NCI-H2029 treated with DMSO at 0.1 percent for 48 hours (cell line): ENCODE measurements at regions not wholly inside any gene's neighbourhood (a gene's known extent, or its start where the extent isn't known, plus 50 kb on each side); places are given as distances from the start of the nearest gene placed in this dataset.
A peak's percentile ranks its signal among the peaks of the same experiment; 100 is the strongest.

Experiments used
- DNase-seq: peaks from one replicate; lab custom pipeline; 2025; lab: John Stamatoyannopoulos, UW

DNA sequence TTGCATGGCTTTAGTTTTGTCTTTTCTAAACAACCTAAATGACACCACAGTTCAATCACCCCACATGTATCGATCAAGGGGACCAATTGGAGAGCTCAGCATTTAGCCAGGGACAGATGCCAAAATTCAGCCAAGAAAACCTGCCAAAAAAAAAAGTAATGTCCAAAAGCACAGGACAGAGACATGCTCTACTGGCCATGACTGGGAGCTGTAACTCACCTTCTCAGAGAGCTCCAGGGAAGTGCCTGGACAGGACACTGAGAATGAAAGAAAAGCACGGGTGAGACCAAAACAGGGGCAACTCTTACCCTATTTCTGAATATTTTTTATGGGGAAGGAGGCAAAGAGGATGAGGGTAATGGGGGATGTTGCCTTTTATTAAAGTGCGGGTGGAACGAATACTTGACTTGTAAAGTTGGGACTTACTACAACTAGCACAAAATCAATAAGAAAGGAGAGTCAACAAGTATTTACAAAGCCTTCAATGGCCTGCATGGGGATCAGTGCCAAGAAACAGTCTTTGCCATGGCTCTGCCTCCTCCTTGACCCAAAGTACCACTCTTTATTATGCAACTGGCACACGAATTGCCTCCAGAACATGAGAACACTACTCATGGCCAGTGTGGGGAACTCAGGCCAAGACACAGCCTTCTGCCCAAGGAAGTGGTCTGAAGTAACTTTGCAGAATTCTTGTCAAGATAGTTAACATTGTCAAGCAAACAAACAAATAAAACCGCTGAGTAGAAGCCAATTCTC lies 72.9 kb upstream of the HK2 start:
- peak; percentile 3 for DNase-seq

DNA sequence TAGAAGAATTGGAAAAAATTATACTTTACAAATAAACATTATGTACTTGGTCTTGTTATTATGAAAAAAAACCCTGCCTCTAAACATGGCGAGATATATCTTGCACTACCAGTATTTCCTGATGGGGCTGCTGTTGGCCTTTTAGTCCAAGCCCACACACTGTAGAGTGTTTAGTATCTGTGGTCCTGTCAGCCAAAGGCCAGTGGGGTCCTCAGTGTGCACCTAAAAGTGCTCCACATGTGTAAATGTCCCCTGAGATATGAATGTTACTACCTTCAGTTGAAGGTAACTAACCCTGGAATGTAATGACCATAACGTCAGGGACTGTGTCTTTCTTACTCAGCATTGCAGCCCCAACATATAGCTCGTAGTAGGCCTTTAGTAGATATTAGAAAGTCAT lies 71.1 kb upstream of the HK2 start:
- no peak for DNase-seq

DNA sequence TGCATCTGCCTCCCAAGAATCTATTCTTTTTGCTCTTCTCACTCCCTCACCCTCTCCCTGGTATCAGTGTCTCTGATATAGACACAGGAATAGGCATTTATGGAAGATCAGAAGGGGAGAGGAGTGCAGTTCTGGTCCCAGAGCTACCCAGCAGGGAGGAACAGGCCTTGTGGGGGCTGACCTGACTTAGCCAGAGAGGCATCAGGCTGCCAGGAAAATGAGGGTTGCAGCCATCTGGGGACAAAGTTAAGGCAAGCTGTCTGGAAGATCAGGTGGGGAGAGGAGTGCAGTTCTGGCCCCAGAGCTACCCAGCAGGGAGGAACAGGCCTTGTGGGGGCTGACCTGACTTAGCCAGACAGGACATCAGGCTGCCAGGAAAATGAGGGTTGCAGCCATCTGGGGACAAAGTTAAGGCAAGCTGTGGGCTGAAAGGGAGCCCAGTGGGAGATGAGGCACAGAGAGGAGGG lies 69.9 kb upstream of the HK2 start:
- DNase-seq: no peak

DNA sequence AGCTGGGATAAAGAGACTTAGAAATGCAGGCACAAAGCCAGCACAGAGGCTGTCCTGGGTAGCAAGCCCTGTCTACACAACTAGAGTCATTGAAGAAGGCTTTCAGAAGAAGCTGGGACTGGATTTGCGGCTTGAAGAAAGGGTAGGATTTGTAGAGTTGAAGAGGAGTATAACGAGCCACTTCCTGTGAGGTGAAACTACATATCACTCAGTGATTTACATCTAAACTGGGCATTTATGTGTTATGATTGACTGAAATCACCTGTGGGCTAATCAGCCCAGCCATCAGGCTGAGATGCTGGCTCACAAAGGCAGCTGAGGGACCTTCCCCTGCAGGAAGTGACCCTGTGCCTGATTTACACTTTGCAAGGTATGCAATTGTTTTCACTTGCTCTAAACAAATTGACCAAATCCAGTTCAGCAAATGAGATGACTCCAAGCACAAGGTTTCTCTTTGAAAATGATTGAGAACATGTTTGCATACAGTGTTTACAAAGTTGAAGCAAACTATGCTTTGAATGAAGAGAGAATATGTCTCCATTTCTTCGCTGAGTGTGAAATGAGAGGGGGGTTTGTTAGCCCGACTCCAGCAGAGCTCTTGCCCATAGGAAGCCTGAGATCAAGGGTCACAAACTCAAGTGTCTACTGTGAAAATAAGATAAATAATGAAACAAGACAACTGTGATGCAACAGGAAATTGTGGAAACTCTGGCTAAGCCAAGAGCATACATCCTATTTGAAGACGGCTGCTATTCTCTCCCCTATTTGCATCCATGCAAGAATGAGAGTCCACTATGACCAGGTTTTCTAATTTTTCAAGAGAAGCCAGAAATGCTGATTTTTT lies 69.3 kb upstream of the HK2 start:
- DNase-seq: peak; percentile 8

DNA sequence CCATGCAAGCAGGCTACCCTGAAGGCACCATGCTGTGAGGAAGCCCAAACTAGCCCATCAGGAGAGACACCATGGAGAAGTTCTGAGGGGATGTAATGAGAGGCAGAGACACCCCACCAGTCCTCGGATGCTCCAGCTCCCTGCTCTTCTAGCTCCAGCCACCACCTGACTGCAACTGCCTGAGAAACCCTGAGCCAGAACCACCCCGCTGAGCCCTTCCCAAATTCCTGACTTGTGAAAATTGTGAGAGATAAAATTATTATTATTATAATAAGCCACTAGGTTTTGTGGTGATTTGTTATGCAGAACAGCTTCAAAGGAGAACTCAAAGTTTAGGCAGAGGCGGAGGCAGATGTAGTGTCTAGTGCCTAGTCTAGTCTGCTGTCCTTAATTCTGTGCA lies 67.1 kb upstream of the HK2 start:
- DNase-seq: no peak

DNA sequence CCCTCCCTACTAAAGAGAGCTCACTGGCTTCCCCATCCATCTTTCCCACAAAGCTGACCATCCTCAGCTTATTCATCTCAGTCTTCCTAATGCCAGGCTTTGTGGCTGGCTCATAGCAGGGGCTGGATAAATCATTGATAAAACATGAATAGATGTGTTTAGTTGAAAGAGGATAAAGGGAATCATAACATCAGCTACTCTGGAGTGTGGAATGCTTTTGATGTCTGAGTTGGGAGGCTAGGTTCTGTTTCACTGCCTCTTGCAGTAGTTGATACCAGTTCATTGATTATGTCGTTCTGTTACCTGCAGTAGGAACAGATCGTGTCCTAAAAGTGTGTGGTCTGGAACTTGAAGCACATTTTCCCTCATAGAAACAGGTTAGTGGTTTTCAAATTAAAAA lies 66.3 kb upstream of the HK2 start:
- DNase-seq: no peak

DNA sequence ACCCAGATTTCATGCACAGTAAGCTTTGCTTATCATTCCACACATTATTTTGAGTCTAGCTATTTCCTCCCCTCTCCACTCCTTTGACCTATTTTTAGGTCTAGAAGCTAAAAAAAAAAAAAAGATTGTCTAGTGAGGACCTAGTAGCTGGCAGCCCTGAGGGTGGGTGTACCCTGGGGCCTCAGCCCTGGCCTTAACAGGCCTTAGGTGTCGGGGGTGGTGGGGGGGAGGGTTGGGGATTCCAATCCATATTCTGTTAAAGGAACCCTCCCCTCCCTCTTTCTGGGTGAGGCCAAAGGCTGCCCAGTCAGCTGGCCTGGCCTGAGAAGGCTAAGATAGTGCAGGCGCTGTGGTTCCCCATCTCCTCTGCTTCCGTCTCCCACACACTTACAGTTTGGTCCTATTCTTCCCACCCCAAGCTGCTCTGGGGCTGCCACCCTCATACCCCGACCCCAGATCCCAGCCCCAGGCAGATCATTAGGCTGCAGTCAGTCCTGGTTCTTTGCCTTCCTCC lies 65.5 kb upstream of the HK2 start:
- DNase-seq: no peak

DNA sequence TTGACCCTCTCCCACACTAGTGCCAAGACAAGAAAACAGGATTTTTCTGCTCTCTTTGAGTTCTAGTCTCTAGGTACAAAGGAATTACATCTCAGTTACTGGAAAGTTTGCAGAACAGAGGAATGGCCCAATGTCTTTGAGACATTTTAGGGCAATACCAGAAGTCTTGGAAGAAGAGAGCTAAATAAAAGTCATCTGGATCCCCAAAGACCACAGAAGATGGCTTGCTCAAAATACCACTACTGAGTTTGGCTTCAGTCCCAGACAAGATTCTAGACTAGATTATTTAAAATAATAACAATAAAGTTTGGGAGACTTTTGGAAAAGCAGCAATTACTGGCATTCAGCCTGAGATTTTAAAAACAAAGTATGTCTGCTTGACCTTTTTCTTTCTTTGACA lies 61.9 kb upstream of the HK2 start:
- no peak for DNase-seq

DNA sequence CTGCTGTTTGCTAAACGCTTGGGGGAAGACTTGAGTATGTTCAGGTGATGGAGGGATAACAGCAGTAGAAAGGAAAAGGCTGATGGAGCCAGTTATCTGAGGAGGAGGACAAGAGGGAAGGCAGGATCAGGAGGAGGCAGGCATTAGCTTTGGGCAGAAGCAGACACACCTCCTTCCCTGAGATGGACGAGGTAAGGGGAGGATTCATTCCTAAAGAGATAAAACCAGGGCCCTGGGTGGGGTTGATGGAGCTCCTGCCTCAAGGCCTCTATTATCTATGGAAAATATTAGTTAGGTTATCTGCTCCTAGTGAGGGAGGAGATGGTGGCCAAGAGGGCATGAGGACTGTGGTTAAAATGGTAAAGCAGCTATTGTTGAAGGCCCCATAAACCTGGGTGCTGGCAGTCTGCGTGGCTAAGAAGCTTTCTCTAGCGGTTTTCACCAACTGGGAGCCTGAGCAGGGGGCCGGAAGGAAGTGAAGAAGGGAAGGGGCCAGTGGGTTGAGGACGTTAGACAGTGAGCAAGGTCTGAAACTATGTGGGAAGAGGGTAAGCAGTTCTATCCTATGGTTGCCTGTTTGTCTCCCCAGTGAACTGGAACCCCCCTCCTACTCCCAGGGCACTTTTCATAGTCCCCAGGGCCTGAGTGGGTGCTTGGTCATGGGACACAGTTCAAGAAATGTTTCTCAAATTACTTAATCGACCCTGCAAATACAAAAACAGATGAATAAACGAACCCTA lies 56.6 kb upstream of the HK2 start:
- DNase-seq: no peak

DNA sequence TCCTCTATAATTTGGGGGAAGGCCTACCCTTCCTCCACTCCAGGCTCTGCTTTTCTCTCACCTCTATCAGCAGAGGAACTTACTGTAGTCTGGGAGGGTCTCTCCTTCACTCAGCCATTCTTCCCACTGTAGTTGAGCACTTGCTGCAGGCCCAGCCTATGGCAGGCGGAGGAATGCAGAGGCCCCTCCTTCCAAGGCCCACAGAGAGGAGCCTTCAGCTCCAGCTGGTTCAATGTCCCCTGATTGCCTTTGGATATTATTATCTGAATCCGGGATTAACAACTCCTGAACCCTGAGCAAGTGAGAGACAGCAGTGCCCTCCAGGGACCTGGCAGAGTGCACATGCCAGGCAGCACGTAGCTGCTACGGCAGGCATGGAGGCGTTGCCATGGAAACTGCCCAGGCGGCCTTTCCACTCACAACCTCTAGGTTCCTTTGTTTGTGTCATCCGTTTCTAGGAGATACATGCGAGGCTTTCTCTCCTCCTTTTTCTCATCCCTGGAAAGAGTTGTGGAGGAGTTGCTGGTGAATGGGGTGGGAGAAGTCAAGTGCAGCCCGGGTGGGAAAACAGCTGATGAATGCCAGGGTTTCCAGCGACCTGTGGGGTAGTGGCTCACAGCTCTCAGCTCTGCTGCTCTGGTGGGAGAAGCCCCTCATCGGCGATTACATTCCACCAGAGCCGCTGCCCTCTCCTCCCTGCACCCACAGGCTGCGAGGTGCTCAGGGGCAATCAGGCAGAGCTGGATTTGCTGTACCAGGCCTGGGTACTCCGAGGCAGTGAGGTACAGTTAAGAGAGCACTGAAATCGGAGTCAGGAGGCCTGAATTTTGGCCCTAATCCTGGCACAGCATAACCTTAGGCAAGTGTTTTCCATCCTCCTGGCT lies 55.3 kb upstream of the HK2 start:
- no peak for DNase-seq

DNA sequence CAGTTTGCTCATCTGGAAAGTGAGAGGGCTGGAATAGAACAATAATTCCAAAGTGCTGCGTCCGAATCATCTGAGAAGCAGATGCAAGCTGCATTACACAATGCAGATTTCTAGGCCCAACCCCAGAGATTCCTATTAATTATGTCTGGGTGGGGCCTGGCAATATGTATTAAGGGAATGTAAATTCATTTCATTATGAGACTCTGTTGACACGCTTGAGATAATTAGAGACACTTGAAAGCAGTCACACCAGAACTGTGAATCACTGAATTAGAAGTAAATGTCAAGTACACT lies 54.7 kb upstream of the HK2 start:
- no peak for DNase-seq

DNA sequence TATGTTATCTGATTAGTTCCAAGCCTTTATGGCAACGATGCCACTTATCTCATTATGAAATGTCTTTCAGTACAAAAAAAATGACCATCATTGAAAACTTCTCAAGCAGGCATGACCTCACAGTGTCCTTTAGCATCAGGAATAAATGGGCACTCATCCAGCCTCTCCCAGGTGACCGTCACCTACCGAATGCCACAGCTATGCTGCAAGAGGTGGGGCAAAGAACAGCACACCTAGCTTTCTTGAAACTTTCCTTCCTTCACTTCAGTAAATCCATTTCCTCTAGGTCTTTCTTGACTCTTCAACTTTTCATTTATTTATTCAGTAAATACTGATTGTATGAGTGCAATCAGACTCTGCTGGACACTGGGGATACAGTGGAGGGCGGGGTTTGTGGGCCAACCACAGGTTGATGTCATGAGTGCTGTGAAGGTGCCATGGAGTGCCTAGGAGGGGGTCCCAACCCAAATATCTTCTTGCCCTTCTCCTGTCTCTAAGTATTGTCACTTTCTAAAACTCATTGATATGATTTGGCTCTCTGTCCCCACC lies 54.3 kb upstream of the HK2 start:
- no peak for DNase-seq
